Endothelial cell of umbilical vein (primary cell): ENCODE measurements at regions not wholly inside any gene's neighbourhood (a gene's known extent, or its start where the extent isn't known, plus 50 kb on each side); places are given as distances from the start of the nearest gene placed in this dataset.
"Not testable (repeated sequence)": the region's sequence is repeated elsewhere in the genome, so short reads cannot be mapped to it uniquely, and the experiment has no call there.

ENCODE experiments used
- BruUV-seq: library from RNA; stranded (reverse); fragments of 400-500 nt; replicated peaks from 2 replicates; lab custom pipeline; 2021; lab: Mats Ljungman, UMichigan
- CTCF ChIA-PET: fragments of 300-600, 350-600 bp; sonication (Branson Sonifier 250); formaldehyde crosslinking; loops from one replicate; lab custom pipeline; 2021; ENCODE audit warnings: antibody characterized with exemption, inconsistent platforms; lab: Charles Lee
- POLR2A ChIA-PET: fragments of 300-600, 350-600 bp; sonication (Branson Sonifier 250); formaldehyde crosslinking; loops from one replicate; lab custom pipeline; 2021; ENCODE audit warnings: antibody characterized with exemption, inconsistent platforms; lab: Charles Lee
- DNase-seq: peaks from one replicate; pipeline ENCODE4 v3.0.0-alpha.2; 2011; ENCODE audit warnings: low read depth, low spot score
- FAIRE-seq: peaks from 2 replicates; lab custom pipeline; 2011; peaks lifted over from hg19 to GRCh38; lab: Jason Lieb, UNC
- H2AFZ ChIP-seq: 2 replicates; pipeline ENCODE4 v1.6.0; 2012; ENCODE audit warnings: low read depth, low read length, control low read depth, inconsistent platforms
- H3K27ac ChIP-seq: 2 replicates; pipeline ENCODE4 v1.5.1; 2011; ENCODE audit warnings: low read depth, mild to moderate bottlenecking, control low read depth, low read length, moderate library complexity; ENCODE audit not compliant: insufficient read depth
- H3K27me3 ChIP-seq, 2 experiments: 2 replicates each; pipeline versions ENCODE4 v1.6.0 to v1.6.1; 2011; ENCODE audit warnings: low read length in 2 of 2, mixed read lengths in 1 of 2; ENCODE audit not compliant: control insufficient read depth in 2 of 2, insufficient read depth in 2 of 2
- H3K36me3 ChIP-seq, 2 experiments: 2 replicates in 1 of 2; 3 replicates in 1 of 2; pipeline ENCODE4 v1.5.1; 2011; ENCODE audit warnings: low read length in 2 of 2, mild to moderate bottlenecking in 1 of 2, moderate library complexity in 1 of 2; ENCODE audit not compliant: control insufficient read depth in 2 of 2, insufficient read depth in 2 of 2; ENCODE audit errors: extremely low read depth in 1 of 2
- H3K4me1 ChIP-seq: 3 replicates; pipeline ENCODE4 v1.5.1; 2011; ENCODE audit warnings: mild to moderate bottlenecking, low read length; ENCODE audit not compliant: control insufficient read depth, insufficient read depth; ENCODE audit errors: extremely low read depth
- H3K4me2 ChIP-seq: 2 replicates; pipeline ENCODE4 v1.6.1; 2011; ENCODE audit warnings: low read length, control low read depth, mixed read lengths; ENCODE audit not compliant: insufficient read depth
- H3K4me3 ChIP-seq, 3 experiments: fragments of 200-600 bp in 1 of 3; sonication (generic), shearing (Covaris generic) in 1 of 3; replicated peaks in 1 of 3; 2 replicates each; pipeline ENCODE4 v1.5.1; 2011 to 2016; ENCODE audit warnings: control low read depth in 3 of 3, low read length in 3 of 3, mild to moderate bottlenecking in 2 of 3, inconsistent platforms in 1 of 3, low read depth in 1 of 3, moderate library complexity in 1 of 3; ENCODE audit not compliant: insufficient read depth in 1 of 3
- H3K79me2 ChIP-seq: 2 replicates; pipeline ENCODE4 v1.6.0; 2012; ENCODE audit warnings: low read length, inconsistent platforms; ENCODE audit not compliant: control insufficient read depth, insufficient read depth
- H3K9ac ChIP-seq: replicated peaks from 2 replicates; pipeline ENCODE3; 2011; ENCODE audit warnings: low read length, control low read depth; ENCODE audit not compliant: insufficient read depth; ENCODE audit errors: extremely low read depth
- H3K9me1 ChIP-seq: replicated peaks from 3 replicates; pipeline ENCODE4 v1.6.0; 2011; ENCODE audit warnings: mild to moderate bottlenecking, low read length; ENCODE audit not compliant: control insufficient read depth, insufficient read depth; ENCODE audit errors: extremely low read depth
- H3K9me3 ChIP-seq: replicated peaks from 2 replicates; pipeline ENCODE4 v1.5.1; 2012; ENCODE audit warnings: low read length, inconsistent platforms; ENCODE audit not compliant: control insufficient read depth, insufficient read depth
- H4K20me1 ChIP-seq: replicated peaks from 2 replicates; pipeline ENCODE3; 2011; ENCODE audit warnings: mild to moderate bottlenecking, low read length; ENCODE audit not compliant: control insufficient read depth, insufficient read depth; ENCODE audit errors: extremely low read depth
- CTCF ChIP-seq, 2 donors: IDR thresholded peaks; 1 replicate in 1 of 2; 2 replicates in 1 of 2; pipeline ENCODE4 v1.5.1; 2011; ENCODE audit warnings: low read length in 2 of 2, mild to moderate bottlenecking in 2 of 2, moderate library complexity in 2 of 2, control low read depth in 1 of 2, inconsistent platforms in 1 of 2, low read depth in 1 of 2; ENCODE audit not compliant: insufficient read depth in 1 of 2; ENCODE audit errors: extremely low read depth in 1 of 2
- MYC ChIP-seq: IDR thresholded peaks from one replicate; pipeline ENCODE4 v1.6.1; 2011; ENCODE audit warnings: mild to moderate bottlenecking, low read depth, low read length
- POLR2A ChIP-seq: IDR thresholded peaks from 2 replicates; pipeline ENCODE4 v1.6.1; 2012; ENCODE audit warnings: low read depth, mild to moderate bottlenecking, control low read depth, low read length
- dilution Hi-C: fragments of 300-500 bp; cut with MboI; formaldehyde crosslinking; loops from one replicate; pipeline ENCODE4 v1.15.0; 2019; ENCODE audit warnings: low sequenced_read_pairs; ENCODE audit not compliant: extremely low pct_ligation_motif_present
- intact Hi-C: fragments of 100-400 bp; cut with micrococcal nuclease; formaldehyde crosslinking; loops from one replicate; pipeline ENCODE4 v1.10.0; 2022

GRCh38 chr2:187610450-187610849 is 56.2 kb upstream of the TFPI start:
- CTCF ChIA-PET: interaction anchor here (1.2 kb wide), 1 partner anchor 902 kb away, joined by 3 read pairs; no protein-coding TSS in a partner anchor
- H3K9ac ChIP-seq, H3K9me1 ChIP-seq, H3K4me3 ChIP-seq, FAIRE-seq, H3K79me2 ChIP-seq, dilution Hi-C loops, DNase-seq, BruUV-seq, H3K4me1 ChIP-seq, H3K27me3 ChIP-seq, H3K27ac ChIP-seq, H2AFZ ChIP-seq, H3K36me3 ChIP-seq, intact Hi-C loops, H4K20me1 ChIP-seq, H3K9me3 ChIP-seq, H3K4me2 ChIP-seq: not testable (repeated sequence)
- POLR2A ChIA-PET: interaction anchor here (0.8 kb wide), 1 partner anchor 909 kb away, joined by 3 read pairs; no protein-coding TSS in a partner anchor

- no peak overlapping the region for H3K27ac ChIP-seq
- no peak for FAIRE-seq
- no peaks in the 10 kb centered on the region for H3K9me1 ChIP-seq
- H3K9me3 ChIP-seq: no peaks in the 10 kb centered on the region
- no peaks in the 10 kb centered on the region for H3K79me2 ChIP-seq
- no TSS peak for BruUV-seq
- no peak overlapping the region for H2AFZ ChIP-seq
- H3K4me1 ChIP-seq: no peaks in the 10 kb centered on the region
- H3K4me3 ChIP-seq: no peak overlapping the region
- H4K20me1 ChIP-seq: no peaks in the 10 kb centered on the region
- TF ChIP-seq MYC: no peak
- TF ChIP-seq CTCF (IDR thresholded peaks at IDR 0.05; ENCODE audit: extremely low read depth in 1 of 2, insufficient read depth in 1 of 2, low read depth in 1 of 2, low read length in 2 of 2): no peak
- TF ChIP-seq POLR2A: no peak
- dilution Hi-C loops (no loop called here), intact Hi-C loops (no loop called here)
- CTCF ChIA-PET: interaction anchor here (0.6 kb wide), 1 partner anchor 1366 kb away, joined by 4 read pairs; no protein-coding TSS in a partner anchor
- H3K4me2 ChIP-seq: no peak overlapping the region
- POLR2A ChIA-PET: no interaction called here
- H3K9ac ChIP-seq: no peak overlapping the region
- DNase-seq: no peak
- H3K27me3 ChIP-seq: no peaks in the 10 kb centered on the region
- H3K36me3 ChIP-seq: no peaks in the 10 kb centered on the region
Measured at GRCh38 chr2:187612857-187613256, 58.6 kb upstream of the TFPI start.
